ENCODE measurements at regions not wholly inside any gene's neighbourhood (a gene's known extent, or its start where the extent isn't known, plus 50 kb on each side); places are given as distances from the start of the nearest gene placed in this dataset.

DNA sequence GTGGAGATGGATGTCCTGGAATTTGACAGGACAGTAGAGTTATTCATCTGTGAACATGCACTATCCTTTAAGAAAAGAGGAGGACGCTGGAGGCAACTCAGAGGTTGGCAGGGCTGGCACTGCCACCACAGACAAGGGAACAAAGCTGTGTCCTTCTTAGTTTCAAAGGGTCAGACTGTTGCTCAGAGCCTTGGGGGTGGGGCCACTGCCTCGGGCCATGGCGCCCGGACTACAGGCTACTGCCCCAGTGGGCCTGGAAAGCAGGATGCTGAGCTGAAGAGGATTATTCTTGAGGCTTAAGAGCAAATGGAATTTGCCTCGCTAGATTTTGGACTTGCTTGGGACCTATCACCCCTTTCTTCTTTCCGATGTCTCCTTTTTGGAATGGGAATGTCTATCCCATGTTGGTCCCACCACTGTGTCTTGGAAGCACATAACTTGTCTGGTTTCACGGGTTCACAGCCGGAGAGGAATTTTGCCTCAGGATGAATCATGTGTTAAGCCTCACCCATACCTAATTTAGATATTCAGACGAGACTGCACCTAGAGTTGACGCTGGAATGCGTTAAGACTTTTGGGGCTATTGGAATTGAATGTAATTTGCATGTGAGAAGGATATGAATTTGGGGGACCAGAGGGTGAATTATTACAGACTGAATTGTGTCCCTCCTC lies 114.8 kb upstream of the RFLNA start:
- no peak overlapping the region for H3K27ac ChIP-seq
- no peak for DNase-seq (ENCODE audit: low read depth, low spot score)

DNA sequence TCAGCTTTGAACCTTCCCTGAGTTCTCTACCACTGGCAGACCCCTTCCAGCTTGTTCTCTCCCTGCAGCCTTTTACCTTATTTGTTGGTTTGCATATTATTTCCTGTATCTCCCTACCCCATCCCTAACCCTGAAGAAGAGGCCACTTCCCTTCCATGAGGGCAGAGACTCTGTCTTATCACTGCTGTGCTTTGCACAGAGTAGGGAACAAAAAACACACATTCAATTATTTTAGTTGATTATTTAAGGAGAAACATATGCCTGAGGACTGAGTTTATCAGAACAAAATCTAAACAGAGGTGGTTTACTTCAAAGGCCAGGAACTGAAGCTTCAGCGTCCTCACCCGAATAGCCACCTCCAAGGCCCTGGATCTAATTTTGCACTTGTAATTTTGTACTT lies 111.7 kb upstream of the RFLNA start:
- no peak overlapping the region for H3K27ac ChIP-seq
- no peak for DNase-seq (ENCODE audit: low read depth, low spot score)

DNA sequence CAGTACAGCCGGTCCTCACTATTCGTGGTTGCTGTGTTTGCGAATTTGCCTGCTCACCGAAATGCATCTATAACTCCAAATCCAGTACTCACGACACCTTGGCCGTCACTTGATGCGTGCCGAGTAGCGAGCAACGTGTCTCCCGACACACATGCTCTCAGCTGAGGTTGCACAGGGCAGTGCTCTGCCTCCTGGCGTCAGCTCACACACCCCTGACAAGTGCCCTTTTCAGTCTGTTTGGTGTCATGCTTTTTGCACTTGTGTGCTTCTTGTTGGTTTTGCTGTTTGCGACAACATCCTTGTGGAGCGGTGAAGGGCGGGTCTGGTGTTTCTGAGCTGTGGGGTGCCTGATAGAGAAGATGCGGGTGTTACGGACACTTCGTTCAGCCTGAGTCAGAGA lies 110.4 kb upstream of the RFLNA start:
- H3K27ac ChIP-seq, result no peak overlapping the region
- DNase-seq (ENCODE audit: low read depth, low spot score), result no peak

DNA sequence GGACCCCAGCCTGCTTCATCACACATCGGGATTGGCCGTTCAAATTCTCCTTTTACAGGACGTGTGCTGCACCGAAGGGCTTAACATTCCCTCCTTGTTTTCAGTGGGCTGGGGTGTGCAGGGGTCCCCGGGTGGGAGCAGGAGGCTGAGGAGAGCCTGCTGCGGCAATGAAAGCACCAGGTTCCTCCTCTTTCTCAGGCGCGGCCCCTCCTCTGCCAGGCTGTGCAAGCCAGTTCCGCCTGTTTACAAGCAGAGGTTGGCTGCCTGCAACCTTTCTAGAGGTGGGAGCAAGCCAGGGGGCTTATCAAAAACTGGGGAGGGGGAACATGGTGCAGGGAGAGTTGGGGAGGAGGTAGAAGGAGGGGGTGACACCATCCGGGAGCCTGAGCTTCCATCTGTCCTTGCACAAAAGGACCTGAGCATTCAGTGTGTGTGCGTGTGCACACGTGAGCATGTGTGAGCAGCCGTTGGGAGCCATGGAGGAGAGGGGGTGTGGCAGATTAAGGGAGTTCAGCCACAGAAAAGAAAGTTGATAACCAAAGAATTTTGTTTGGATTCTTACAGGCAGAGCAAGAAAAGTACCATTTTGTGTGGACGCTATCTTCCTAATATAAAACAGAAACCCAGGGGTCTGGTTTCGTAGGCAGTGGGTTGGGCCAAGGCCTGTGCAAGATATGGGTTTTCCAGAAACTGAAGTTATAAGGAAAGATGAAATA lies 108.8 kb upstream of the RFLNA start:
- no peak overlapping the region for H3K27ac ChIP-seq

DNA sequence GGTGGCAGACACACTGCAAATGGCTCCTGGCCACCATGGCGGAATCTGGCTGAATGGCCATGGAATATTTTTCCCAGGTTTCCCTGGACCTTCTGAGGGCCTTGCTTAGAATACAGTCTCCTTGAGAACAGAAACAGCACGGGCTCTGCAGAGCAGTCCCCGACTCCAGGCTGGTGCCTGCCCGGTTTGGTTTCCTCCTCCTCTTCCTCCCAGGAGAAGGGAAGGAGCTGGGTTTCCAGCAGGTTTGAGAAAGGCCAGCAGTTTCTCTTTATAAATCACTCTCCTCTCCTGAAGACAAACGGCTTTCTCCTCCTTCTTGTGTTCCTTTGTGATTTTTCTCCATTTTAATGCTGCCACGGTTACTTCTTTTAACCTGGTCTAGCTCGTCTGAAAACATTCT lies 106.8 kb upstream of the RFLNA start:
- no peak overlapping the region for H3K27ac ChIP-seq
- no peak for DNase-seq (ENCODE audit: low read depth, low spot score)

More for the DNA sequence above, 108.8 kb upstream of the RFLNA start:
- no peak for DNase-seq (ENCODE audit: low read depth, low spot score)

DNA sequence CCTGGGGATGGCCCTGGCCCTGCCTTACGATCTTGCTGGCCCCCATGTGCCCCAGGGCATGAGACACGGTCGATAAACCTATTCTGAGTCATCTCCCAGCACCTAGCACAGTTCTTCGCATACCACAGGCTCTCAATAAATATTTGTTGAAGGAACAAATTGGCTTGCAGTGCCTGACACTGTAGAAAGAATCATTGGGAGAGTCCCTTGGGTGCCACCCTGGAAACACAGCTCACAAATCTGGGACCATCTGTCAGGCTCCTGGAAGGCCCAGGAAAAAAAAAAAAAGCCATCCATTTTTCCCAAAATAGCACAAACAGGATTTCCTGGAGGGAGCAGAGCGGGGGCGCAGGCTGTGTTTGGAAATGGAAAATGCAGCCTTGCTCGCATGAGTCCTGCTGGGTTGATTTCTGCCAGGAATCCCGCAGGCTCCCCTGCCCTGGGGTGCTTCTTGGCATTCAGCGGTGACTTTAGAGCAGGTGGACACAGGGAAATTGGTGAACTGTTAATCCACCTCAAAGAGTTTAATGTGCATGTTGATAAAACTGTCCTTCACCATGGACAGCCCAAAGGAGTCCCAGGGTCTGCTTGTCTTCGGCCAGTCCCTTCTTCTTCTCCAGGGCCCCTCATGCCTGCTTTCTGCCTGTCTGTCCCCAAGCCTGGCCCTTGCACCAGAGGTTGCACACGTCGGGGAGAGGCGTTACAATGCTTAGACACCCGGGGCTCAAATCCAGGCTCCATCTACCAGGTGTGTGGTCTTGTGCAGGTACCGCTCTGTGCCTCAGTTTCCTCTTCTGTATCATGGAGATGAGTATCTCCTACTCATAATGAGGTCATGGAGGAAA lies 106.1 kb upstream of the RFLNA start:
- DNase-seq (ENCODE audit: low read depth, low spot score), result peak; percentile 6
- no peak overlapping the region for H3K27ac ChIP-seq

DNA sequence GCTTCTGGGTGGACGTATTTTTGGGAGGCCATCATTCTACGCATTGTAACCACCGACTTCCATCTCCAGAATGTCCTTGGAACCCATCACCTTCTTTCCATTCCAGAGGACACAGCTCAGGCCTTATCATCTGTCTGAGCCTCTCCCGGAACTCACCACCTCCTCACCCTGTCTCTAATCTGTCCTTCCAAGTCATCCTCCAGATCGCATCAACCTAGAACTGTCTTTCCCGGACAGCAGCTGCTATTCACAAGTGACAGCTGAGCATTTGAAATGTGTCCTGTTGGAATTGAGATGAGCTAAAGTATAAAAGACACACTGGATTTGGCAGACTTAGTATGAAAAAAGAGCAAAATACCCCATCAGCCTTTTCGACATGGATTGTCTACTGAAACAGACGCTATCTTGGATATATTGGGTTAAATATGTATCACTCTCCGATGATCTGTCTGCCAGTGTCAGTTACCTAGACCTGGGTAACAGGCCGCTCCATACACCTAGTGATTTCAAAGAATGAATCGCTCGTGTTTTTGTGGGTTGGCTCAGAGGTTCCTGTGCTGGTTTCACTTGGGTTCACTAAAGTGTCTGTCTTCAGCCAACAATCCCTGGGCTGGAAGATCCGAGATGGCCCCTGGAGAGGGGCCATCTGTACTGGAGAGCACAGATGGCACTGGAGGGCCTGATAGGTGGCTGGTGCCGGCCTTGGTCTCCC lies 104.4 kb upstream of the RFLNA start:
- H3K27ac ChIP-seq, result no peak overlapping the region
- no peak for DNase-seq (ENCODE audit: low read depth, low spot score)

DNA sequence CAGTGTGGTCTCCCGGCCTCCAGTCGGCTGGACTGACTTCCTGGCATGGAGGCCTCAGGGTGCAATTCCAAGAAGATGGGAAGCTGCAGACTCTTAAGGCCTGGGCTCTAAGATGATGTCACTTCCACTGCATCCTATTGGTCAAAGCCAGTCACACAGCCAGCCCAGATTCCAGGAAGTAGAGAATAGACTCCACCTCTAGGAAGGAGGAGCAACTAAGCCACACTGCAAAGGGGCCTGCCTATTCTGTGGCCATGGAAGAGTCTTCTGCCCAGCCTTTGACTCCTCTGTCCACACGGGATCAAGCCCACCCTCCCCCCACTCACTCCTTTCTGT lies 103.9 kb upstream of the RFLNA start:
- DNase-seq (ENCODE audit: low read depth, low spot score), result no peak
- H3K27ac ChIP-seq, result no peak overlapping the region

DNA sequence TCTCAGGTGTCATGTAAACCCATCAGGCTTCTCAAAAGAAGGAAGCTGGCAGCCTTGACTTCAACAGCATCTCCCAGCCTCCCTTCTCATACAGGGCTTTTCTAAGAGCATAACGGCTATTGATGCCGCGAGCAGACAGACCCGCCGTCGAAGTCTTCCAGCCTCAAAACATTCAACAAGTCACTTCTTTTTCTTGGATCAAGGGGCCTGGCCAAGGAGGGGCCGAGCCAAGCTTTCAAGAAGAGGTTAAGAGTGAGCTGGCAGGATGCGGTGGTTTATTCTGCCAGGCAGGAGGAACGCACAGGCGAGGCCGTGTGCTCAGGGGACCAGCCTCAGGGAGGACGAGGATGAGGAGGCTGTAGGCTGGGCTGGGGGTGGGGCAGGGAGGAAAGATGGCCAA lies 102.9 kb upstream of the RFLNA start:
- no peak overlapping the region for H3K27ac ChIP-seq

DNA sequence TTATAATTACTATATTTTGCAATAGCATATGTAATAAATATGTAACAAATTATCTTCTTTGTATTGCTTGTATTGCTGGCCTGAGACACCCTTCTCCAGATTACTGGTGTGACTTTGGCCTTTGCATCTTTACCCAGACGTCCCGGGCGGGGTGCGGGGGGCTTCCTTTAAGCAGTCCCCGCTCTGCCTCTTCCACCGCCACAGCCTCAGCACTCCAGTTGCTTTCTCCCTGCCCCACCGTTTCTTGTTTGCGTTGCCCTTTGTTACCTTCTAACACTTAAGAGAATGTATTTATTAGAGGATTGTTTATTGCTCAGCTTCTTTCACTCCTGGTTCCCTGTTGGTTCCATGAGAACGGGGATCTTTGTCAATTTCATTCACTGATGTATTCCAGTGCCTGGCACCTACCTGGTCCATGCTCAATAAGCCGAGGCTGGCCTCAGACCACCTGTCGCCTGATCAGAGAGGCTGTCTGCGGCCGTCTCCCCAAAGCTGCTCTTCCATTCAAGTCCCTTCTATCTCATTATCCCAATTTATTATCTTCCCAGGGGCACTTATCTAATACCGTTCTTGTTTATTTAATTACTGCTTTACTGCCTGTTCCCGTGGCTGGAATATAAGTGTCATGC lies 100.5 kb upstream of the RFLNA start:
- H3K27ac ChIP-seq, result no peak overlapping the region
- DNase-seq (ENCODE audit: low read depth, low spot score), result no peak

More for the DNA sequence above, 102.9 kb upstream of the RFLNA start:
- no peak for DNase-seq (ENCODE audit: low read depth, low spot score)

DNA sequence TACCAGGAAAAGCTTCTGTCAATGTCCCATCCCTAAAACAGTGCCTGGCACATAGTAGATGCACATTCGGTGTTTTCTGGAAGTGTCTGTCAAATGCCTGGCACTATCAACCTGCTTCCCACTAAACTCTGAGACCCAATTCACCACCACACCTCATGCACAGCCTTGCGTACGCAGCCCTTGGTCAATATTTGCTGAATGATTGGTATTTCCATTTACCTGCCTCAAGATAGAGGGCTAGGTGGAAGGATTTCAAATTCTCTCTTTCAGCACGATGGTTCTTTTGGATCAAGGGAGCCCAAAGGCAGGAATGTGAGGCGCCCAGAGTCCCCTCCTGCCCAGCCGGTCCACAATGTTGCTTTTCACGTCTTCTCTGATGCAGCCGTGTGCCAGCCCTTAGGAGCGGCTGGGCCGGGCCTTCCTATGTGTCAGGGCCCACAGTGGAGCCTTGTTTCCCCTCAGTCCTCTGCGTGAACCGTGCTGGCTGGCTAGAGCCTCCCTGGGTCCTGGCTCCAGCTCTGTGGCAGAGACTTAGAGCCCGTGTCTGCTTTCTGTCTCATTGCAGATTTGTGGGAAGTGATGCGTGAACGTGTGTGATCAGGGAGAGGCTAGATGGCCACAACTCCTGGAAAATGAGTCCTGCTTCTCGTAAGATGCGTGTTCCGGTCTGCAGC lies 99.9 kb upstream of the RFLNA start:
- H3K27ac ChIP-seq, result no peak overlapping the region

DNA sequence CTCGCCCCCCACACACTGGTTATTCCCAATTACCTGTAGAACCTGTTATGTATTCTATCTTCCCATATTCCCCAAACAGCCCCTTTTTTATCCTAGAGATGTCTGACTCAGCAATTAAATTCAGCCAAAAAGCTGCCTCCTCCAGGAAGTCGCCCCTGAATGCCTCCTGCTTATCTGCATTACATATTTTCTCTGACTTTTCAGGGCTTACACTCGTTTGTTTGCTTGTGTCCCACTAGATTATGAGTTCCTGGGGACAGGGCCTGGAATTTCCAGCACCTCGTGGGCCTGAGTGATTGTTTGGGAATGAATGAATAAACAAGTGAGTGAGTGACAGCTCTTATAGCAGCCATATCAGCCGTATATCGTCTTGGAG lies 99.3 kb upstream of the RFLNA start:
- H3K27ac ChIP-seq, result no peak overlapping the region
- no peak for DNase-seq (ENCODE audit: low read depth, low spot score)

More for the DNA sequence above, 99.9 kb upstream of the RFLNA start:
- DNase-seq (ENCODE audit: low read depth, low spot score), result no peak

DNA sequence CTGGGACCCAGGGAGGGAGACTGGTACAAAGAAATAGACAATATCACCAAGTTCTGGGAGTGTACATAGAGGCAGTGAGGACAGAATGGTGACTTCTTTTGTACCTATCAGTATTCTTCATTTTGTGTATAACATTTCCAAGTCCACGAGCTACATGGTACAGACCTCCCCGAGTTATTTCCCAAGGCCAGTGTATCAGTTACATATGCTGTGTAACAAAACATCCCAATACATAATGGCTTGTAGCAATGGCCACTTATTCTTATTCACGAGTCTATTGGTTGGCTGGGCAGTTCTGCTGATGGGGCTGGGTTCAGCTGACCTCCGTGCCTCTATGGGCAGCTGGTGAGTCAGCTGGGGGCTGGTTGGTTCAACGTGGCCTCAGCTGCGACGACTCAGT lies 98.7 kb upstream of the RFLNA start:
- H3K27ac ChIP-seq, result no peak overlapping the region
- no peak for DNase-seq (ENCODE audit: low read depth, low spot score)

DNA sequence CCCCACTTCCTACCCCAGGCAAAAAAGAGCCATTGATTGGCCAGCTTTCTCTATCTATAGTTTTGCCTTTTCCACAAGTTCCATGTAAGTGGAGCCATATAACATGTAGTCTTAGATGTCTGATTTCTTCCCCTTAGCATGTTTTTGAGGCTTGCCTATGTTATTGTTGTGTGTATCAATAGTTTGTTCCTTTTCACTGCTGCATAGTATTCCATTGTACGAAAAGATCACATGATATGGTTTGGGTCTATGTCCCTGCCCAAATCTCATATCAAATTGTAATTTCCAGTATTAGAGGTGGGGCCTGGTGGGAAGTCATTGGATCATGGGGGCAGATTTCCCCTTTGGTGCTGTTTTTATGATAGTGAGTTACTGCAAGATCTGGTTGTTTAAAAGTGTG lies 93.6 kb upstream of the RFLNA start:
- no peak for DNase-seq (ENCODE audit: low read depth, low spot score)
- no peak overlapping the region for H3K27ac ChIP-seq

DNA sequence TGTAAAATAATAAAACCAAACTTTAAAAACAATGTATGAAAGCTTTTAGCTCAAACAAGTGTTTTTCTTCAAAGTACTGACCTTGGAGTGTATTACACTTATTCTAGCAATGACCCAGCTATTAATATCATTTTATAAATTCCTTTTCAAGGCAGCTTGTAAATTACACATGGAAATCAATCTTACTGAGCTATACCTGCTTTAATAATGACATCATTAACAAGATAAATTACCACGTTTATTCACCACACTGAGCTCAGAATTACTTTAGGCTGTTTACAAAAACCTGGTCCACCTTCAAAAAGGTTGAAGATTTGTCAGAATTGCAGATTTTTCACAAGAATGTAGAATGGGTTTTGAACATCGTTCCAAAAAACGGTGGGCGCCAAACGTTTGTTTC lies 91.7 kb upstream of the RFLNA start:
- no peak overlapping the region for H3K27ac ChIP-seq
- DNase-seq (ENCODE audit: low read depth, low spot score), result no peak

DNA sequence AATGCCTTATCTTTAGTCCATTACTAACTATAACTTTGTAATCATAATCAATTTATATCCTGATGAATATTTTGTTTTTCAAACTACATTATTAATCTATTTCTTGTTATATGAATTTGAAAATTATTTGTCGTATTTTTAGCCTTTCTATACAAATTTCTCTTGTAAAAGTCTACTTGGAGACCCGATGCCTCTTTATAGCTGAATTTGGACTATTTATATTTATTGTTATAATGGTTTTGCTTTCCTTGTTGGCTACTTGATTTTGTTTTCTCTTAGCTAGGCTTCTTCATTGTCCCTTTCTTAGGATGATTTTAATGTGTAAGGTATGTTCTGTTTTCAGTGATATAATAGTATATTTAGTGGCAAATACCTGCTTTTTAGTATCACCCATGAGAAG lies 89.5 kb upstream of the RFLNA start:
- no peak overlapping the region for H3K27ac ChIP-seq
- no peak for DNase-seq (ENCODE audit: low read depth, low spot score)

DNA sequence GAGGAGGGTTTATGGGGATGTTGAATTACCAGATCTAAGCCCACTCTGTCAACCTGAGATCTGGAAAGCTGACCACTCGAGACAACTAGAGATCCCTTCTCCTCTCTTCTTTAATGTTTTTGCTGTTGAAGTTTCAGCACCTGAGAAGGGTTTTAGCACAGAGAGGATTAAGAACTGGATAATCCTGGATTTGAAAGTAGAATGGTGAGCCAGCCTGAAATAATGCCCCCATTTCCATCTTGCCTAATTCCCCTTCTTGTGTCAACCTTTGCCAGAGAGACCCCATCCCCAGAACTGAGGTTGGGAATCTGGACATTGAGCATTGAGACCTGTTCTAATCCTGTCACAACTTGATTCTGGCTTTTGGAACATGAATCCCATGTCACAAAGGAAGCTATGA lies 87.8 kb upstream of the RFLNA start:
- no peak overlapping the region for H3K27ac ChIP-seq
- no peak for DNase-seq (ENCODE audit: low read depth, low spot score)

DNA sequence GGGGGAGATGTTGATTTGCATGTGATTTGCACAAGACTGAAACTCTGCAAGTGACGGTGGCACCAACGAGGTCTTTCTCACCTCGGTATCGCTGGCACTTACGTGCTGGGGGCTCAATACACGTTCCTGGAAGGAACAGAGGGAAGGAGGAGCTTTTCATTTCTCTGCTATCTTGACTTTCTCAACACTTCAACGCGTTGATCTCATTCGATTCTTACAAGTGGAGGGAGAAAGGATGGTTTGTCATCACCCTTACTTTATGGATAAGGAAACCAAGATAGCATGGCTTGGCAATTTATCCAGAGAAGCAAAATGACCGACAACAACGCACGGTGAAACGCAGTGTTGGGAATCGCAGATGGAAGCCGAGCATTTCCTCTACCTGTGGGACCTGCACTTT lies 87.3 kb upstream of the RFLNA start:
- H3K27ac ChIP-seq, result no peak overlapping the region
- DNase-seq (ENCODE audit: low read depth, low spot score), result no peak

DNA sequence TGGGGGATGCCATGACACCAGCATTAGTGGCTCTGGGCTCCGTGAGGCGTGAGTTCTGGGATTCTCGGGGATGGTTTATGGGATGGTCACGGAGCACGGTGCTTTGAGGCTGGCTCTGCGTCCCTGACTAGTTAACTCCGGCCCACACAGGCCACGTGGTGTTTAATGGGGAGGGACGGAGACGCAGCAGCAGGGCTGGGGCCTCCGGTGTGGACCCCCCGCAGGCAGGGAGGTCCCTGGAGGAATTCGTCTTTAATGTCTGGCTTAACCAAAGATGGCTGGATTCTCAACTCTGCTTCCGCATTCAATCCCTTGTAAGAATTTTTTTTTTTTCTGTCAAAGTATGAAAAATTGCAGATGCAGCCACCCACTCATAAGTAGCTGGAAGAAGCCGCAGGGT lies 86.4 kb upstream of the RFLNA start:
- no peak for DNase-seq (ENCODE audit: low read depth, low spot score)

More for the DNA sequence above, 86.4 kb upstream of the RFLNA start:
- H3K27ac ChIP-seq, result no peak overlapping the region
